ENCODE measurements at regions not wholly inside any gene's neighbourhood (a gene's known extent, or its start where the extent isn't known, plus 50 kb on each side); places are given as distances from the start of the nearest gene placed in this dataset.

DNA sequence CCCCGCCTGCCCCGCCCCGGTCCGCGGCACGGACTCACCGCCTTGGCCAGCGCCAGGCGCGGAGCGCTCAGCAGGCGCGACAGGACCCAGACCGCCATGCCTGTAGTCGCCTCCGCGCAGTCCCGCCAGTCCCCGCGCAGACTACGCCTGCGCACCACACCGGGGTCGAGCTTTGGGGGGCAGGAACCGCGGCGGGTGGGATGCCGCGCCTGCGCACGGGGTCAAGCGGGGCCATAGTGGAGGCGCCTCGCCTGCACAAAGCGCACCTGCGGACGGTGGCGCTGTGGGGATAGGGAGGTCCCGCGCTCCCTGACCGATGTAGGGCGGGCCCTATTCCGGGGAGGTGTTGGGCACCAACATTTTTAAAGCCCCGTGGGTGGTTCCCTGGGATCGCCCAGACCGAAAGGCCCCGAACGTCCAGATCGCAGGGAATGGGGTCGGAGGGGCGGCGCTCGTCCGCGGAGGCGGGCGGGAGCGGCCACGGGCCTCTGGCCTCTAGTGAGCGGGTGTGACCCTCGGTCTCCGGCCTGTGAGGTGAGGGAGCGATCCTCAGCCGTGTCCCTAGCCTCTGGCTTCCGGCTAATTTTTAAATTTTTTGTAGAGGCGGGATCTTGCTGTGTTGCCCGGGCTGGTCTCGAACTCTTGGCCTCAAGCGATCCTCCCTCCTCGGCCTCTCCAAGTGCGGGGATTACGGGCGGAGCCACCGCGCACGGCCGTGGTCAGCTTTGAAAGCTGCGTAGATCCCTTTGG lies 70.8 kb upstream of the LPCAT1 start (continued):
- peak; percentile 66 for TF ChIP-seq MXD3 (CRISPR knock-in tag; IDR thresholded peaks at IDR 0.05)
- no peak for TF ChIP-seq ISL2 (CRISPR knock-in tag; IDR thresholded peaks at IDR 0.05)
- TF ChIP-seq ZNF670 (CRISPR knock-in tag; IDR thresholded peaks at IDR 0.05; ENCODE audit: borderline replicate concordance): no peak
- 0 out of 2 replicates have a peak, but pooled peaks have one; percentile 63 for TF ChIP-seq ZFP90 (CRISPR knock-in tag; IDR thresholded peaks at IDR 0.05; ENCODE audit: borderline replicate concordance)
- peak; percentile 56 for TF ChIP-seq XRCC5 (optimal IDR thresholded peaks at IDR 0.05; ENCODE audit: low read length)
- TF ChIP-seq PRDM10 (CRISPR knock-in tag; IDR thresholded peaks at IDR 0.05; ENCODE audit: low read depth): peak; percentile 84
- TF ChIP-seq ZNF616 (CRISPR knock-in tag; IDR thresholded peaks at IDR 0.05; ENCODE audit: low read depth): no peak
- TF ChIP-seq ZNF431 (CRISPR knock-in tag; IDR thresholded peaks at IDR 0.05; ENCODE audit: borderline replicate concordance, low read depth): 0 out of 2 replicates have a peak, but pooled peaks have one; percentile 43
- TF ChIP-seq IRF2 (CRISPR knock-in tag; IDR thresholded peaks at IDR 0.05): peak; percentile 65; the same call in 1 of the 2 replicates
- peak; percentile 72; the same call in 1 of the 2 replicates for TF ChIP-seq NR2C2 (CRISPR knock-in tag; IDR thresholded peaks at IDR 0.05; ENCODE audit: borderline replicate concordance)
- TF ChIP-seq, protein P1, sequence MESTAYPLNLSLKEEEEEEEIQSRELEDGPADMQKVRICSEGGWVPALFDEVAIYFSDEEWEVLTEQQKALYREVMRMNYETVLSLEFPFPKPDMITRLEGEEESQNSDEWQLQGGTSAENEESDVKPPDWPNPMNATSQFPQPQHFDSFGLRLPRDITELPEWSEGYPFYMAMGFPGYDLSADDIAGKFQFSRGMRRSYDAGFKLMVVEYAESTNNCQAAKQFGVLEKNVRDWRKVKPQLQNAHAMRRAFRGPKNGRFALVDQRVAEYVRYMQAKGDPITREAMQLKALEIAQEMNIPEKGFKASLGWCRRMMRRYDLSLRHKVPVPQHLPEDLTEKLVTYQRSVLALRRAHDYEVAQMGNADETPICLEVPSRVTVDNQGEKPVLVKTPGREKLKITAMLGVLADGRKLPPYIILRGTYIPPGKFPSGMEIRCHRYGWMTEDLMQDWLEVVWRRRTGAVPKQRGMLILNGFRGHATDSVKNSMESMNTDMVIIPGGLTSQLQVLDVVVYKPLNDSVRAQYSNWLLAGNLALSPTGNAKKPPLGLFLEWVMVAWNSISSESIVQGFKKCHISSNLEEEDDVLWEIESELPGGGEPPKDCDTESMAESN (CRISPR knock-in tag; conservative IDR thresholded peaks at IDR 0.05): peak; percentile 53; the same call in 1 of the 2 replicates
- TF ChIP-seq ZNF891 (CRISPR knock-in tag; IDR thresholded peaks at IDR 0.05): peak; percentile 33; the same call in 1 of the 2 replicates
- peak; percentile 54; the same call in 1 of the 2 replicates for TF ChIP-seq PAXIP1 (CRISPR knock-in tag; conservative IDR thresholded peaks at IDR 0.05)
- TF ChIP-seq ZNF572 (CRISPR knock-in tag; IDR thresholded peaks at IDR 0.05): 0 out of 2 replicates have a peak, but pooled peaks have one; percentile 10
- TF ChIP-seq ZSCAN31 (CRISPR knock-in tag; IDR thresholded peaks at IDR 0.05; ENCODE audit: low read depth): no peak; the same call in 1 of the 2 replicates
- TF ChIP-seq TBX2 (CRISPR knock-in tag; IDR thresholded peaks at IDR 0.05; ENCODE audit: borderline replicate concordance): no peak; the same call in 1 of the 2 replicates
- no peak; the same call in 1 of the 2 replicates for TF ChIP-seq HOXA5 (CRISPR knock-in tag; IDR thresholded peaks at IDR 0.05)
- no peak for TF ChIP-seq NFIC (IDR thresholded peaks at IDR 0.05; ENCODE audit: low read length)
- 0 out of 2 replicates have a peak, but pooled peaks have one; percentile 30 for TF ChIP-seq ZSCAN29 (CRISPR knock-in tag; conservative IDR thresholded peaks at IDR 0.05)
- no peak for TF ChIP-seq ZNF629 (CRISPR knock-in tag; conservative IDR thresholded peaks at IDR 0.05)

Data from HepG2 (cell line).